ENCODE measurements at regions not wholly inside any gene's neighbourhood (a gene's known extent, or its start where the extent isn't known, plus 50 kb on each side); places are given as distances from the start of the nearest gene placed in this dataset.

DNA sequence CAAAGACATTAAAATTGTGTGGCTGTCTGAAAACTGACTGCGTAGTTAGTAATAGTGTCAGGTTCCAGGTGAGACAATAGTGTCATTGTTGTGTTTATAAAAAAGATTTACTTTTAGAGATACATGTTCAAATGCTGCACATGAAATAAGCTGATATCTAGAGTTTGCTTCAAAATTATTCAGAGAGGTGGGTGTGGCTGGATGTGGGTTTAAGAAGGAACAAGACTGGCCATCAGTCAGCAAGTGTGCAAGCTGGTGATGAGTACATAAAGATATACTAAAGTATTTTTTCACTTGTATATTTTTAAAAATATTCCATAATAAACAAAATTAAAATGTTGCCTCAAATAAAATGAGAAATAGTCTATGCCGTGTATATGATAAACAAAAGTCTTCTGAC lies 190.6 kb downstream of the ARRDC4 start:
- no peak for TF ChIP-seq CTCF (IDR thresholded peaks at IDR 0.05; ENCODE audit: low read length)
- TF ChIP-seq EZH2 (IDR thresholded peaks at IDR 0.05; ENCODE audit: borderline replicate concordance, low read length), result no peak
